SK-N-SH treated with all-trans-retinoic acid at 6 μM for 48 hours (cell line): ENCODE measurements at regions not wholly inside any gene's neighbourhood (a gene's known extent, or its start where the extent isn't known, plus 50 kb on each side); places are given as distances from the start of the nearest gene placed in this dataset.

Experiments
- ARNTL ChIP-seq: fragments of 450-650 bp; formaldehyde crosslinking; IDR thresholded peaks from 2 replicates; pipeline ENCODE4 v1.5.0; 2020; ENCODE audit warnings: low read depth, mild to moderate bottlenecking, moderate library complexity, borderline replicate concordance
- BACH2 ChIP-seq: fragments of 250-450 bp; sonication (Bioruptor Pico); IDR thresholded peaks from 2 replicates; pipeline ENCODE4 v1.9.0; 2021; ENCODE audit warnings: mild to moderate bottlenecking, borderline replicate concordance
- CSDC2 ChIP-seq: fragments of 250-450 bp; sonication (Bioruptor Pico); IDR thresholded peaks from 2 replicates; pipeline ENCODE4 v1.5.0; 2020; ENCODE audit warnings: mild to moderate bottlenecking, moderate library complexity
- CSRNP3 ChIP-seq: fragments of 250-450 bp; sonication (Bioruptor Pico); IDR thresholded peaks from 2 replicates; pipeline ENCODE4 v1.5.1; 2021; ENCODE audit warnings: mild to moderate bottlenecking, moderate library complexity
- GLIS3 ChIP-seq: fragments of 250-450 bp; sonication (Bioruptor Pico); IDR thresholded peaks from 2 replicates; pipeline ENCODE4 v1.5.0; 2020; ENCODE audit warnings: mild to moderate bottlenecking, moderate library complexity
- PATZ1 ChIP-seq: fragments of 250-450 bp; sonication (Bioruptor Pico); IDR thresholded peaks from 2 replicates; pipeline ENCODE4 v1.8.0; 2020; ENCODE audit warnings: mild to moderate bottlenecking, moderate library complexity, borderline replicate concordance
- RARB ChIP-seq: fragments of 250-450 bp; sonication (Bioruptor Pico); IDR thresholded peaks from 2 replicates; pipeline ENCODE4 v1.8.0; 2021; ENCODE audit warnings: mild to moderate bottlenecking, moderate library complexity
- SNAI2 ChIP-seq: fragments of 250-450 bp; sonication (Bioruptor Pico); IDR thresholded peaks from 2 replicates; pipeline ENCODE4 v1.5.0; 2020; ENCODE audit warnings: mild to moderate bottlenecking, moderate library complexity
- TCF4 ChIP-seq: fragments of 250-450 bp; sonication (Bioruptor Pico); IDR thresholded peaks from 2 replicates; pipeline ENCODE4 v1.8.0; 2021; ENCODE audit warnings: mild to moderate bottlenecking, moderate library complexity, borderline replicate concordance
- ZC3H10 ChIP-seq: fragments of 250-450 bp; sonication (Bioruptor Pico); IDR thresholded peaks from 2 replicates; pipeline ENCODE4 v1.5.1; 2021; ENCODE audit warnings: mild to moderate bottlenecking, moderate library complexity
- ZFP3 ChIP-seq: fragments of 250-450 bp; sonication (Bioruptor Pico); IDR thresholded peaks from 2 replicates; pipeline ENCODE4 v1.5.0; 2020; ENCODE audit warnings: mild to moderate bottlenecking, moderate library complexity
- ZNF565 ChIP-seq: fragments of 450-650 bp; formaldehyde crosslinking; conservative IDR thresholded peaks from 2 replicates; pipeline ENCODE4 v1.5.0; 2020; ENCODE audit warnings: low read depth, mild to moderate bottlenecking, moderate library complexity
- ZNF8 ChIP-seq: fragments of 450-650 bp; formaldehyde crosslinking; IDR thresholded peaks from 2 replicates; pipeline ENCODE4 v1.5.0; 2020; ENCODE audit warnings: mild to moderate bottlenecking, moderate library complexity
- TF ChIP-seq, protein P1 (sequence below): fragments of 250-450 bp; sonication (Bioruptor Pico); IDR thresholded peaks from 2 replicates; pipeline ENCODE4 v1.5.0; 2020; ENCODE audit warnings: mild to moderate bottlenecking, moderate library complexity

DNA sequence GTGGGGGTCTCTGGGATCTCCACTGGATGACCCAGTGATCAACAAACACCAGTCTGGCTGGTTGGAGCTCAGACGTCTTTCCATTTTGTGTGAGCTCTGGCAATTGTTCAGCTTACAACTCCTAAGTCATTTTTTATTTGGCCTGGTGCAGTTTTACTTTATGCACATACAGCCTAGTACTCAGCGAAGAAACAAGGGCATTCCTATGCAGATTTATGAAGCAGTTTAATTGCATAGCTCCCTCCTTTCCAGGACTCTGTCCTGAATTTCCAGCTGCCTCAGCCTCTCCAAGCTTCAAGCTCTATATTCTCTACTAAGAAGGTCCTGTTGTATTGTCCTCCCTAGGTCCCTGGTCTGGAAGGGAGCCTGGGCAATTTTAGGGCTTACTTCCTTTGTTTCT lies 145.6 kb upstream of the GALNT17 start:
- TF ChIP-seq ARNTL (CRISPR knock-in tag) (no peak), RARB (CRISPR knock-in tag) (no peak), GLIS3 (CRISPR knock-in tag) (no peak), BACH2 (CRISPR knock-in tag) (no peak), TCF4 (CRISPR knock-in tag) (no peak), SNAI2 (CRISPR knock-in tag) (no peak), ZFP3 (CRISPR knock-in tag) (no peak), ZC3H10 (no peak), CSDC2 (no peak), ZNF565 (CRISPR knock-in tag) (no peak), PATZ1 (CRISPR knock-in tag) (no peak), CSRNP3 (no peak), ZNF8 (CRISPR knock-in tag) (no peak)
- TF ChIP-seq, protein P1, sequence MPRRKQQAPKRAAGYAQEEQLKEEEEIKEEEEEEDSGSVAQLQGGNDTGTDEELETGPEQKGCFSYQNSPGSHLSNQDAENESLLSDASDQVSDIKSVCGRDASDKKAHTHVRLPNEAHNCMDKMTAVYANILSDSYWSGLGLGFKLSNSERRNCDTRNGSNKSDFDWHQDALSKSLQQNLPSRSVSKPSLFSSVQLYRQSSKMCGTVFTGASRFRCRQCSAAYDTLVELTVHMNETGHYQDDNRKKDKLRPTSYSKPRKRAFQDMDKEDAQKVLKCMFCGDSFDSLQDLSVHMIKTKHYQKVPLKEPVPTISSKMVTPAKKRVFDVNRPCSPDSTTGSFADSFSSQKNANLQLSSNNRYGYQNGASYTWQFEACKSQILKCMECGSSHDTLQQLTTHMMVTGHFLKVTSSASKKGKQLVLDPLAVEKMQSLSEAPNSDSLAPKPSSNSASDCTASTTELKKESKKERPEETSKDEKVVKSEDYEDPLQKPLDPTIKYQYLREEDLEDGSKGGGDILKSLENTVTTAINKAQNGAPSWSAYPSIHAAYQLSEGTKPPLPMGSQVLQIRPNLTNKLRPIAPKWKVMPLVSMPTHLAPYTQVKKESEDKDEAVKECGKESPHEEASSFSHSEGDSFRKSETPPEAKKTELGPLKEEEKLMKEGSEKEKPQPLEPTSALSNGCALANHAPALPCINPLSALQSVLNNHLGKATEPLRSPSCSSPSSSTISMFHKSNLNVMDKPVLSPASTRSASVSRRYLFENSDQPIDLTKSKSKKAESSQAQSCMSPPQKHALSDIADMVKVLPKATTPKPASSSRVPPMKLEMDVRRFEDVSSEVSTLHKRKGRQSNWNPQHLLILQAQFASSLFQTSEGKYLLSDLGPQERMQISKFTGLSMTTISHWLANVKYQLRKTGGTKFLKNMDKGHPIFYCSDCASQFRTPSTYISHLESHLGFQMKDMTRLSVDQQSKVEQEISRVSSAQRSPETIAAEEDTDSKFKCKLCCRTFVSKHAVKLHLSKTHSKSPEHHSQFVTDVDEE (CRISPR knock-in tag): no peak
